Suprapubic skin (tissue), 4 donors: ENCODE measurements at regions not wholly inside any gene's neighbourhood (a gene's known extent, or its start where the extent isn't known, plus 50 kb on each side); places are given as distances from the start of the nearest gene placed in this dataset.

Experiments
- DNase-seq, 2 donors: peaks; one replicate each; pipeline ENCODE4 v3.0.0-alpha.2; 2019; ENCODE audit warnings: low spot score in 2 of 2
- H3K27ac ChIP-seq: fragments of 200-600 bp; sonication (generic); one replicate; pipeline ENCODE4 v1.5.1; 2019
- H3K27me3 ChIP-seq: fragments of 200-600 bp; sonication (generic); one replicate; pipeline ENCODE4 v1.5.1; 2019
- H3K36me3 ChIP-seq: fragments of 200-600 bp; sonication (generic); one replicate; pipeline ENCODE4 v1.5.1; 2019
- H3K4me1 ChIP-seq: fragments of 200-600 bp; sonication (generic); one replicate; pipeline ENCODE4 v1.5.1; 2019
- H3K4me3 ChIP-seq: fragments of 200-600 bp; sonication (generic); one replicate; pipeline ENCODE4 v1.5.1; 2019; ENCODE audit warnings: mild to moderate bottlenecking
- H3K9me3 ChIP-seq: fragments of 200-600 bp; sonication (generic); one replicate; pipeline ENCODE4 v1.5.1; 2019
- CTCF ChIP-seq, 2 donors: fragments of 200-600 bp in 1 of 2; fragments of 450-650 bp in 1 of 2; sonication (generic) in 1 of 2; IDR thresholded peaks; one replicate each; pipeline ENCODE4 v1.5.1; 2016 to 2019; ENCODE audit warnings: antibody characterized with exemption in 2 of 2, mild to moderate bottlenecking in 1 of 2, moderate library complexity in 1 of 2
- EP300 ChIP-seq: sonication (generic); formaldehyde crosslinking; IDR thresholded peaks from one replicate; pipeline ENCODE4 v1.6.1; 2017; ENCODE audit warnings: antibody characterized with exemption
- POLR2A ChIP-seq, 2 donors: fragments of 450-650 bp; IDR thresholded peaks; one replicate each; pipeline ENCODE4 v1.6.1; 2017; ENCODE audit warnings: antibody characterized with exemption in 2 of 2, mild to moderate bottlenecking in 2 of 2, moderate library complexity in 2 of 2
- POLR2AphosphoS5 ChIP-seq, 3 donors: sonication (generic); formaldehyde crosslinking; IDR thresholded peaks; one replicate each; pipeline ENCODE4 v1.6.1; 2017; ENCODE audit warnings: antibody characterized with exemption in 3 of 3
- WGBS: methylation state at CpG from one replicate; pipeline ENCODE4 v1.1.5; 2018; 5-methylcytosine and 5-hydroxymethylcytosine counted together

GRCh38 chr6:159582736-159583135 lies 110.3 kb downstream of the SOD2 start:
- Histone ChIP-seq H3K9me3 (no peaks in the 10 kb centered on the region), H3K36me3 (no peaks in the 10 kb centered on the region), H3K27me3 (no peaks in the 10 kb centered on the region), H3K27ac (no peak overlapping the region), H3K4me1 (no peaks in the 10 kb centered on the region), H3K4me3 (no peak overlapping the region)
- WGBS = 93% methylated on average over 8 of the region's 8 CpGs
- no peak for DNase-seq
- TF ChIP-seq EP300 = no peak
- TF ChIP-seq POLR2A (IDR thresholded peaks at IDR 0.05) = no peak
- TF ChIP-seq CTCF (IDR thresholded peaks at IDR 0.05) = no peak
- no peak for TF ChIP-seq POLR2AphosphoS5 (IDR thresholded peaks at IDR 0.05)

- no peak overlapping the region for H3K27ac ChIP-seq
- no peak for TF ChIP-seq EP300
- no peak for TF ChIP-seq POLR2A (IDR thresholded peaks at IDR 0.05)
- TF ChIP-seq CTCF (IDR thresholded peaks at IDR 0.05) = no peak
- no peak for TF ChIP-seq POLR2AphosphoS5 (IDR thresholded peaks at IDR 0.05)
These were observed 114.4 kb downstream of the SOD2 start for GRCh38 chr6:159578629-159579028.

GRCh38 chr6:159577564-159577963 lies 115.5 kb downstream of the SOD2 start:
- H3K4me1 ChIP-seq = no peaks in the 10 kb centered on the region
- peak overlapping the region; percentile 14 for H3K27ac ChIP-seq
- no peak for DNase-seq
- TF ChIP-seq POLR2AphosphoS5 (IDR thresholded peaks at IDR 0.05) (no peak), EP300 (no peak), CTCF (IDR thresholded peaks at IDR 0.05) (no peak), POLR2A (IDR thresholded peaks at IDR 0.05) (no peak)
- no peak overlapping the region for H3K4me3 ChIP-seq
- H3K9me3 ChIP-seq = no peaks in the 10 kb centered on the region
- no peaks in the 10 kb centered on the region for H3K36me3 ChIP-seq
- 48% methylated on average over 5 of the region's 5 CpGs for WGBS
- no peaks in the 10 kb centered on the region for H3K27me3 ChIP-seq

More at GRCh38 chr6:159578629-159579028, 114.4 kb downstream of the SOD2 start:
- Histone ChIP-seq H3K9me3 (no peaks in the 10 kb centered on the region), H3K36me3 (no peaks in the 10 kb centered on the region), H3K27me3 (no peaks in the 10 kb centered on the region), H3K4me3 (no peak overlapping the region), H3K4me1 (no peaks in the 10 kb centered on the region)
- no peak for DNase-seq
- WGBS = 89% methylated on average over 5 of the region's 5 CpGs

GRCh38 chr6:159572439-159573110 lies 120.5 kb downstream of the SOD2 start:
- WGBS = 56% methylated on average over 11 of the region's 12 CpGs
- no peak for DNase-seq
- H3K36me3 ChIP-seq = no peaks in the 10 kb centered on the region

More at GRCh38 chr6:159572439-159573110, 120.5 kb downstream of the SOD2 start:
- H3K4me1 ChIP-seq = no peaks in the 10 kb centered on the region
- no peak for TF ChIP-seq POLR2AphosphoS5 (IDR thresholded peaks at IDR 0.05)
- TF ChIP-seq POLR2A (IDR thresholded peaks at IDR 0.05) = no peak
- no peak for TF ChIP-seq CTCF (IDR thresholded peaks at IDR 0.05)
- TF ChIP-seq EP300 = no peak
- peaks cover 7% of the 10 kb centered on the region for H3K9me3 ChIP-seq
- H3K27ac ChIP-seq = no peak overlapping the region
- H3K27me3 ChIP-seq = no peaks in the 10 kb centered on the region
- no peak overlapping the region for H3K4me3 ChIP-seq
